Osteocyte (in vitro differentiated cells): ENCODE measurements at regions not wholly inside any gene's neighbourhood (a gene's known extent, or its start where the extent isn't known, plus 50 kb on each side); places are given as distances from the start of the nearest gene placed in this dataset.

Experiments used
- DNase-seq: peaks from one replicate; pipeline ENCODE4 v3.0.0; 2021; ENCODE audit warnings: mixed read lengths; ENCODE audit not compliant: unreplicated experiment; ENCODE audit errors: extremely low spot score
- H3K27ac Mint-ChIP-seq: one replicate; pipeline ENCODE4 v1.8.0; 2021; ENCODE audit warnings: mild to moderate bottlenecking, mixed read lengths; ENCODE audit not compliant: unreplicated experiment
- H3K27me3 Mint-ChIP-seq: one replicate; pipeline ENCODE4 v1.8.0; 2021; ENCODE audit warnings: mixed read lengths; ENCODE audit not compliant: unreplicated experiment
- H3K36me3 Mint-ChIP-seq: one replicate; pipeline ENCODE4 v1.8.0; 2021; ENCODE audit warnings: mixed read lengths; ENCODE audit not compliant: unreplicated experiment
- H3K4me1 Mint-ChIP-seq: one replicate; pipeline ENCODE4 v1.8.0; 2021; ENCODE audit warnings: mixed read lengths; ENCODE audit not compliant: unreplicated experiment
- H3K4me3 Mint-ChIP-seq: one replicate; pipeline ENCODE4 v1.8.0; 2021; ENCODE audit warnings: mild to moderate bottlenecking, moderate library complexity, mixed read lengths; ENCODE audit not compliant: unreplicated experiment
- H3K9me3 Mint-ChIP-seq: one replicate; pipeline ENCODE4 v1.8.0; 2021; ENCODE audit warnings: mixed read lengths; ENCODE audit not compliant: unreplicated experiment
- CTCF ChIP-seq: fragments of 200-600 bp; sonication (generic); IDR thresholded peaks from 2 replicates; pipeline ENCODE4 v1.5.0; 2021; ENCODE audit warnings: antibody characterized with exemption, mild to moderate bottlenecking, moderate library complexity

- H3K4me1 Mint-ChIP-seq, result peaks cover 7% of the 10 kb centered on the region
- H3K27ac Mint-ChIP-seq, result no peak overlapping the region
- no peaks in the 10 kb centered on the region for H3K9me3 Mint-ChIP-seq
- no peak for TF ChIP-seq CTCF
- no peak for DNase-seq
- H3K36me3 Mint-ChIP-seq, result no peaks in the 10 kb centered on the region
- no peaks in the 10 kb centered on the region for H3K27me3 Mint-ChIP-seq
- H3K4me3 Mint-ChIP-seq, result no peak overlapping the region
These were observed 279.7 kb upstream of the FIGN start for GRCh38 chr2:164015328-164016123.

- H3K9me3 Mint-ChIP-seq, result no peaks in the 10 kb centered on the region
- H3K36me3 Mint-ChIP-seq, result no peaks in the 10 kb centered on the region
- H3K4me1 Mint-ChIP-seq, result peaks cover 11% of the 10 kb centered on the region
- H3K27ac Mint-ChIP-seq, result no peak overlapping the region
- no peak overlapping the region for H3K4me3 Mint-ChIP-seq
- DNase-seq, result no peak
- no peak for TF ChIP-seq CTCF
- H3K27me3 Mint-ChIP-seq, result no peaks in the 10 kb centered on the region
These were observed 279.0 kb upstream of the FIGN start for GRCh38 chr2:164014791-164015190.

GRCh38 chr2:164014068-164014731 is 278.4 kb upstream of the FIGN start:
- no peaks in the 10 kb centered on the region for H3K9me3 Mint-ChIP-seq
- no peak overlapping the region for H3K4me3 Mint-ChIP-seq
- H3K27ac Mint-ChIP-seq, result peak overlapping the region; percentile 63

GRCh38 chr2:164012581-164012980 is 276.8 kb upstream of the FIGN start:
- Mint-ChIP-seq H3K27ac (no peak overlapping the region), H3K36me3 (no peaks in the 10 kb centered on the region), H3K27me3 (no peaks in the 10 kb centered on the region), H3K9me3 (no peaks in the 10 kb centered on the region), H3K4me1 (peaks cover 13% of the 10 kb centered on the region), H3K4me3 (no peak overlapping the region)
- TF ChIP-seq CTCF, result no peak
- no peak for DNase-seq

More at GRCh38 chr2:164014068-164014731, 278.4 kb upstream of the FIGN start:
- H3K27me3 Mint-ChIP-seq, result no peaks in the 10 kb centered on the region
- H3K4me1 Mint-ChIP-seq, result peaks cover 13% of the 10 kb centered on the region
- no peaks in the 10 kb centered on the region for H3K36me3 Mint-ChIP-seq
- DNase-seq, result no peak
- no peak for TF ChIP-seq CTCF

GRCh38 chr2:164009756-164010337 is 274.0 kb upstream of the FIGN start:
- no peaks in the 10 kb centered on the region for H3K27me3 Mint-ChIP-seq
- no peak for TF ChIP-seq CTCF
- no peak overlapping the region for H3K4me3 Mint-ChIP-seq
- no peak for DNase-seq
- no peaks in the 10 kb centered on the region for H3K36me3 Mint-ChIP-seq
- H3K9me3 Mint-ChIP-seq, result no peaks in the 10 kb centered on the region
- H3K27ac Mint-ChIP-seq, result no peak overlapping the region
- H3K4me1 Mint-ChIP-seq, result peaks cover 13% of the 10 kb centered on the region
